NB4 (cell line): ENCODE measurements at regions not wholly inside any gene's neighbourhood (a gene's known extent, or its start where the extent isn't known, plus 50 kb on each side); places are given as distances from the start of the nearest gene placed in this dataset.

Experiments used
- MYC ChIP-seq: IDR thresholded peaks from 2 replicates; pipeline ENCODE4 v1.6.1; 2011; ENCODE audit warnings: low read depth, low read length
- POLR2A ChIP-seq: IDR thresholded peaks from 2 replicates; pipeline ENCODE4 v1.6.1; 2011; ENCODE audit warnings: mild to moderate bottlenecking; ENCODE audit not compliant: insufficient read length; ENCODE audit errors: extremely low read depth
- TF ChIP-seq, protein P1 (sequence below): IDR thresholded peaks from one replicate; pipeline ENCODE4 v1.5.1; 2012; ENCODE audit warnings: low read depth, low read length
- TF ChIP-seq, protein P2 (sequence below): IDR thresholded peaks from 2 replicates; pipeline ENCODE4 v1.6.1; 2011; ENCODE audit warnings: low read depth, low read length

DNA sequence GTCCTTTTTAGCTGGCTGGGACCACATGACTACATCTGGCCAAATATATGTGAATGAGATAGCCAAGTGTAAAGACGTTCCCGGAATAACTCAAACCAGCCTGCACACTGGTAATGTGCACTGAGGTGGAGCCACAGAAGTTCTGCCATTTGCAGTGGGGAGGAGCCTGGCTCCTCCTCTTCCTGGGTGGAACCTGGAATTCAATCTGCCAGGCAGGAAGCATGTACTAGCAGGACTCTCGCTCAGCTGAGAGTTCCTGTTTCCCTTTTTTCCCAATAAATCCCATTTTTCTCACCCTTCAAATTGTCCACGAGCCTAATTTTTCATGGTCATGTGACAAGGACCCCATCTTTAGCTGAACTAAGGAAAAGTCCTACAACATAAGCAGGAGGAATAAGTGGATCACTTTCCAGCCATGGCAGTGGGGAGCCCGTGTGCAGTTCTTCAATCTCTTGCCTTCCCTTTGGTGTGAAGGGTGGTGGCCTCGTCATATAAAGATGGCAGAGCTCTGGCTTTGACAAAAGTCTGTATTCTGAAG lies 183.2 kb downstream of the UXS1 start:
- TF ChIP-seq MYC, result no peak
- TF ChIP-seq, protein P1, sequence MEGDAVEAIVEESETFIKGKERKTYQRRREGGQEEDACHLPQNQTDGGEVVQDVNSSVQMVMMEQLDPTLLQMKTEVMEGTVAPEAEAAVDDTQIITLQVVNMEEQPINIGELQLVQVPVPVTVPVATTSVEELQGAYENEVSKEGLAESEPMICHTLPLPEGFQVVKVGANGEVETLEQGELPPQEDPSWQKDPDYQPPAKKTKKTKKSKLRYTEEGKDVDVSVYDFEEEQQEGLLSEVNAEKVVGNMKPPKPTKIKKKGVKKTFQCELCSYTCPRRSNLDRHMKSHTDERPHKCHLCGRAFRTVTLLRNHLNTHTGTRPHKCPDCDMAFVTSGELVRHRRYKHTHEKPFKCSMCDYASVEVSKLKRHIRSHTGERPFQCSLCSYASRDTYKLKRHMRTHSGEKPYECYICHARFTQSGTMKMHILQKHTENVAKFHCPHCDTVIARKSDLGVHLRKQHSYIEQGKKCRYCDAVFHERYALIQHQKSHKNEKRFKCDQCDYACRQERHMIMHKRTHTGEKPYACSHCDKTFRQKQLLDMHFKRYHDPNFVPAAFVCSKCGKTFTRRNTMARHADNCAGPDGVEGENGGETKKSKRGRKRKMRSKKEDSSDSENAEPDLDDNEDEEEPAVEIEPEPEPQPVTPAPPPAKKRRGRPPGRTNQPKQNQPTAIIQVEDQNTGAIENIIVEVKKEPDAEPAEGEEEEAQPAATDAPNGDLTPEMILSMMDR, result no peak
- TF ChIP-seq POLR2A, result no peak
- TF ChIP-seq, protein P2, sequence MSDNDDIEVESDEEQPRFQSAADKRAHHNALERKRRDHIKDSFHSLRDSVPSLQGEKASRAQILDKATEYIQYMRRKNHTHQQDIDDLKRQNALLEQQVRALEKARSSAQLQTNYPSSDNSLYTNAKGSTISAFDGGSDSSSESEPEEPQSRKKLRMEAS, result no peak
